Body of pancreas (tissue), 4 donors: ENCODE measurements at regions not wholly inside any gene's neighbourhood (a gene's known extent, or its start where the extent isn't known, plus 50 kb on each side); places are given as distances from the start of the nearest gene placed in this dataset.

Experiments used
- ATAC-seq: fragments of 150-250 bp; one replicate; pipeline ENCODE4 v1.9.1; 2016
- DNase-seq, 4 donors: peaks; one replicate each; pipeline ENCODE4 v3.0.0-alpha.2; 2019
- H3K27ac ChIP-seq, 4 donors: fragments of 200-600 bp; sonication (generic); 1 replicate in 3 of 4; 2 replicates in 1 of 4; pipeline versions ENCODE4 v1.5.1 to v1.6.1; 2016 to 2019; ENCODE audit warnings: mild to moderate bottlenecking in 1 of 4, mixed read lengths in 1 of 4, moderate library complexity in 1 of 4
- H3K27me3 ChIP-seq, 2 donors: fragments of 200-600 bp; sonication (generic); one replicate each; pipeline ENCODE4 v1.6.0; 2016; ENCODE audit warnings: mild to moderate bottlenecking in 1 of 2
- H3K36me3 ChIP-seq, 2 donors: fragments of 200-600 bp; sonication (generic); replicated peaks in 1 of 2; 2 replicates each; pipeline ENCODE4 v1.5.1; 2016; ENCODE audit warnings: low read depth in 2 of 2; ENCODE audit not compliant: insufficient read depth in 1 of 2
- H3K4me1 ChIP-seq: fragments of 200-600 bp; sonication (generic); one replicate; pipeline ENCODE4 v1.6.0; 2016
- H3K4me3 ChIP-seq, 2 donors: fragments of 200-600 bp; sonication (generic); 1 replicate in 1 of 2; 2 replicates in 1 of 2; pipeline ENCODE4 v1.5.1; 2016 to 2019
- H3K9me3 ChIP-seq, 3 donors: fragments of 200-600 bp; sonication (generic); 1 replicate in 2 of 3; 2 replicates in 1 of 3; pipeline ENCODE4 v1.5.1; 2016
- POLR2A ChIP-seq, 3 donors: fragments of 450-650 bp; IDR thresholded peaks; one replicate each; pipeline ENCODE4 v1.6.1; 2016; ENCODE audit warnings: antibody characterized with exemption in 3 of 3, mild to moderate bottlenecking in 2 of 3
- WGBS, 2 donors: methylation state at CpG; one replicate each; pipeline ENCODE4 v1.1.5; 2017; 5-methylcytosine and 5-hydroxymethylcytosine counted together
- intact Hi-C: fragments of 100-400 bp; cut with DNase I; formaldehyde crosslinking; loops from one replicate; pipeline ENCODE4 v1.15.1; 2023
- TF ChIP-seq, protein P1 (sequence below), 7 experiments: fragments of 450-650 bp in 4 of 7; fragments of 200-600 bp in 3 of 7; sonication (generic) in 3 of 7; IDR thresholded peaks; one replicate each; pipeline ENCODE4 v1.5.1; 2016 to 2019; ENCODE audit warnings: antibody characterized with exemption in 7 of 7

DNA sequence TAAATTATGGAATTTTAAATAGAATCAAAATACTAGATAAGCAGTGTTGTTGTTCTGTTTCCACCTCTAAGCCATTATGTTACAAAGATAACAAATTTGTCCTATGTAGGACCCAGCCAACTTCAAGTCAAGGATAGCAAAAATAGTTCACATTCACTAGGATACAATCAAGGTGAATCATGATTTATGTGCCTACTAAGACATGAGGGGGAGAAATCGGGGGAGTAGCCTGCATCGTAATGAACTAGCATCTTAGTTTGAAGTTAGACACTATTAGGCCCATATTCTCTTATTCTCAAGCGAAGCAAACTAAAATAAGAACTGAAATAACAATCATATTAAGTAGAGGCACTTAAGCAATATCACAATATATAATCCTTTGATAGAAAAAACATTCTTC lies 779.4 kb upstream of the PCDH9 start:
- ATAC-seq (no peak), DNase-seq (no peak)
- intact Hi-C loops: no loop called here
- no peak overlapping the region for H3K4me3 ChIP-seq
- TF ChIP-seq, protein P1, sequence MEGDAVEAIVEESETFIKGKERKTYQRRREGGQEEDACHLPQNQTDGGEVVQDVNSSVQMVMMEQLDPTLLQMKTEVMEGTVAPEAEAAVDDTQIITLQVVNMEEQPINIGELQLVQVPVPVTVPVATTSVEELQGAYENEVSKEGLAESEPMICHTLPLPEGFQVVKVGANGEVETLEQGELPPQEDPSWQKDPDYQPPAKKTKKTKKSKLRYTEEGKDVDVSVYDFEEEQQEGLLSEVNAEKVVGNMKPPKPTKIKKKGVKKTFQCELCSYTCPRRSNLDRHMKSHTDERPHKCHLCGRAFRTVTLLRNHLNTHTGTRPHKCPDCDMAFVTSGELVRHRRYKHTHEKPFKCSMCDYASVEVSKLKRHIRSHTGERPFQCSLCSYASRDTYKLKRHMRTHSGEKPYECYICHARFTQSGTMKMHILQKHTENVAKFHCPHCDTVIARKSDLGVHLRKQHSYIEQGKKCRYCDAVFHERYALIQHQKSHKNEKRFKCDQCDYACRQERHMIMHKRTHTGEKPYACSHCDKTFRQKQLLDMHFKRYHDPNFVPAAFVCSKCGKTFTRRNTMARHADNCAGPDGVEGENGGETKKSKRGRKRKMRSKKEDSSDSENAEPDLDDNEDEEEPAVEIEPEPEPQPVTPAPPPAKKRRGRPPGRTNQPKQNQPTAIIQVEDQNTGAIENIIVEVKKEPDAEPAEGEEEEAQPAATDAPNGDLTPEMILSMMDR (IDR thresholded peaks at IDR 0.05): no peak
- TF ChIP-seq POLR2A (IDR thresholded peaks at IDR 0.05): no peak
- H3K36me3 ChIP-seq: no peaks in the 10 kb centered on the region
- H3K9me3 ChIP-seq: no peaks in the 10 kb centered on the region
- H3K4me1 ChIP-seq: no peaks in the 10 kb centered on the region
- H3K27me3 ChIP-seq: no peaks in the 10 kb centered on the region
- 55 to 63% methylated on average over 3 of the region's 3 CpGs for WGBS, 2 donors
- H3K27ac ChIP-seq: no peak overlapping the region

DNA sequence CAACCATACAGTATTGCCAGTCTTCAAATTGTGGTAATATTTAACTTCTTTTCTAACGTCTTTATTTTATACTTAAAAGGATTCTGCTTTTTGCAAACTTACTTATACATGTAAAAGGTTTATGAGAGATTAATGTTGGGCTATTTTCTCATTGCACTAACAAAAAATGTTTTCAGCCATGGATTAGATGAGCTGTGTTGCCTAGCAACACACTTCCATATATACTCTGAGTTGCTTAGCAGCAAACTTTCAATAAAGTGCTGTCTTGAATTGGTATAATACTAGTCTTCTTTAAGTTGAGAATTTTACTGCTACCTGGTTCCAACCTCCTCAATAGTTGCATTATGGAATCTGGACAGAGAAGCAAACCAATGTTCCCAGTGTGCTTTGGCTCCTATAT lies 777.4 kb upstream of the PCDH9 start:
- no peak for TF ChIP-seq POLR2A (IDR thresholded peaks at IDR 0.05)
- TF ChIP-seq, protein P1 (IDR thresholded peaks at IDR 0.05): no peak
- Histone ChIP-seq H3K36me3 (no peaks in the 10 kb centered on the region), H3K27ac (no peak overlapping the region), H3K4me1 (no peaks in the 10 kb centered on the region), H3K27me3 (no peaks in the 10 kb centered on the region), H3K4me3 (no peak overlapping the region), H3K9me3 (no peaks in the 10 kb centered on the region)
- ATAC-seq (no peak), DNase-seq (no peak)
- WGBS, 2 donors: 16 to 18% methylated on average over 1 of the region's 1 CpG
- intact Hi-C loops: no loop called here

DNA sequence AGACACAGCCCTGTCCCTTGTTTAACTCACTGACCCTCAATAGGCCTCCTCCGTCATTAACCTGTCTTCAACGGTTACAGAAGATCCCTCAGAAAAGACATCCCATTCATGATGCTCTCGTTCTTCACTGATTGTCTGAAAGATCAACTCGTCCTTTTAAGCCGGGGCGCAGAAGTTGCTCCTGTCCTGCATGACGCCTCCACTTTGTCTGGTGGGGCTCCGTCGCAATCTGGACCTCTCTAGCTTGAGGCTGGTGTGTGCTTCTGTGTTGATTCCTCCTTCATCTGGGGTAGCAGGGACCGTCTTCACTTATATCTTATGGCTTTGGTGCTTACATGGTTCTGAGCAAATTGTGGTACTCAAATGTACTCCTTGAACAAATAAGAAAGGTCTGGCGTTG lies 766.0 kb upstream of the PCDH9 start:
- no peak for TF ChIP-seq POLR2A (IDR thresholded peaks at IDR 0.05)
- TF ChIP-seq, protein P1 (IDR thresholded peaks at IDR 0.05): no peak
- no peak overlapping the region for H3K4me3 ChIP-seq
- WGBS, 2 donors: 73 to 78% methylated on average over 11 of the region's 11 CpGs

DNA sequence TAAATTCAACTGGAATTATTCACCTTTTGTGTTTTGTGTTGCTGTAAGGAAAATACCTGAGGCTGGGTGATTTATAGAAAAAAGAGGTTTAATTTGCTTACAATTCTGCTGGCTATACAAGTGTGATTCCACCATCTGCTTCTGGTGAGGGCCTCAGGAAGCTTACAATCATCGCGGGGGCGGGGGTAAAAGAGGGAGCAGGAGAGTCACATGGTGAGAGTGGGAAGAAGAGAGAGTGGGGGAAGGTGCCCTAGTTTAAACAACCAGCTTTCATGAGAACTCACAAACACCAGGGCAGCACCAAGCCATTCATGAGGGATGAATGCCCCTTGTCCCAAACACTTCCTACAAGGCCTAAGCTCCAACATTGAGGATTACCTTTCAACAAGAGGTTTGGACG lies 760.7 kb upstream of the PCDH9 start:
- H3K27ac ChIP-seq: no peak overlapping the region
- 88 to 90% methylated on average over 4 of the region's 4 CpGs for WGBS, 2 donors
- no peak for ATAC-seq
- H3K27me3 ChIP-seq: no peaks in the 10 kb centered on the region
- no peaks in the 10 kb centered on the region for H3K9me3 ChIP-seq
- no peak for TF ChIP-seq POLR2A (IDR thresholded peaks at IDR 0.05)
- TF ChIP-seq, protein P1 (IDR thresholded peaks at IDR 0.05): no peak
- intact Hi-C loops: no loop called here
- H3K36me3 ChIP-seq: no peaks in the 10 kb centered on the region
- no peak overlapping the region for H3K4me3 ChIP-seq
- DNase-seq: no peak
- H3K4me1 ChIP-seq: no peaks in the 10 kb centered on the region

More for the DNA sequence above, 766.0 kb upstream of the PCDH9 start:
- Histone ChIP-seq H3K27me3 (no peaks in the 10 kb centered on the region), H3K9me3 (no peaks in the 10 kb centered on the region), H3K4me1 (no peaks in the 10 kb centered on the region), H3K36me3 (no peaks in the 10 kb centered on the region), H3K27ac (no peak overlapping the region)
- ATAC-seq: no peak
- no peak for DNase-seq
- intact Hi-C loops: no loop called here

DNA sequence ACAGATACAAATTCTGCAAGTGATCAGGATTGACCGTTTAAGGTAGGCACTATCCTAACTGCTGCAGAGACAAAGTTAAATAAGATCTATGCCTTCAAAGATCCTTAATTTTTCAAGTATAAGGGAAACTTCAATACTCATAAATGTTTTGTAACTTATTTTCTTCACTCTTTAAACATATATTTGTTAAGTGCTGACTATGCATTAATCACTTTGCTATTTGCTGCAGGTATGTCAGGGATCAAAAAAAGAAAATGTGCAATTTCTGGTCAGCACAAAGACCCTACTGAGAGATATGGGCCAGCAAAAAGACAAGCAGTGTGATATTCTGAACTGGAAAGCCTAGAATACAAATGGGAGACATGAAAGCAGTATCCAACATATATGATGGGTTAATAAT lies 756.1 kb upstream of the PCDH9 start:
- ATAC-seq: no peak
- WGBS, 2 donors: 50 to 69% methylated on average over 1 of the region's 1 CpG
- Histone ChIP-seq H3K4me1 (no peaks in the 10 kb centered on the region), H3K27me3 (no peaks in the 10 kb centered on the region), H3K4me3 (no peak overlapping the region), H3K9me3 (no peaks in the 10 kb centered on the region), H3K27ac (no peak overlapping the region), H3K36me3 (no peaks in the 10 kb centered on the region)
- intact Hi-C loops: no loop called here
- TF ChIP-seq, protein P1 (IDR thresholded peaks at IDR 0.05): no peak
- no peak for TF ChIP-seq POLR2A (IDR thresholded peaks at IDR 0.05)
- no peak for DNase-seq
